ENCODE measurements at regions not wholly inside any gene's neighbourhood (a gene's known extent, or its start where the extent isn't known, plus 50 kb on each side); places are given as distances from the start of the nearest gene placed in this dataset.

DNA sequence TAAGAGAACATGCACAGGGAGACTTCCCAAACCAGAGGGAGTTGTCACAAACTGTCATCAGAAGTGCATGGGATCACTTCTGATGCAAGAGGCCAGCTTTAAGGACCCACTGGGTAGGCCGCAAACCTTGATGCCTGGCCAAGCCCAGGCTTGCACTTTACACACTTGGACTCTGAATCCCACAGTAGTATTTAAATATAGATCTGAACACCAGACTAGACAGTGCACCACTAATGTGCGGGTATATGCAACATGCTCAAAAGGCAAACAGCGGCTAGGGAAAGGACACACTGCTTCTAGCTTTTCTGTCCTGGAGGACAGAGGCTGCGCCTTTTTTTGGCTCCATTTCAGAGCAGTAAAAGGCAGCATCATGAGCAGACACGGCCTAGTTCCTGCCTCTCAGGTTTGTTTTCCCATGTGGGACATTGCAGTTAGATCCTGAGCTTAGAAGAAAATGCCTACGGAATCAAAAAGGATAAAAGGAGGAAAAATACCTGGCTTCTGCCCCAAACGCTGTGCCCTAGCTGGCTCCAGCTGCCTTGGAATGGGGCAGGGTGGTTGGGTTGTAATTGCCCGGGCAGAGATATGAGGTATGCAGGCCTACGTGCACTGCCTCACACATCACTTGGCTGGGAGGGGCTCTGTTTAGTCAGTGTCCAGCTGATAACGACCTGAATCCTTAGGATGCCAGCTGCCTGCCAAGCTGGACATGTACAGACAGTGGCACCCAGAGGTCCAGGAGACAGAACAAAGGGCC, 84.5 kb upstream of the EGLN3 start:
- Histone ChIP-seq H3K27ac (ENCODE audit: extremely low read depth, low read depth, low read length) (no peak overlapping the region), H3K9me1 (ENCODE audit: control insufficient read depth, insufficient read depth, low read length) (no peaks in the 10 kb centered on the region), H3K27me3 (ENCODE audit: control insufficient read depth in 2 of 2, insufficient read depth in 2 of 2, low read length in 2 of 2) (no peaks in the 10 kb centered on the region; a peak in 1 of 5 replicates), H3K79me2 (ENCODE audit: control insufficient read depth, insufficient read depth, low read length) (no peaks in the 10 kb centered on the region), H2AFZ (ENCODE audit: low read depth, low read length) (peak overlapping the region; percentile 29; the same call in 1 of the 2 replicates), H3K4me1 (replicated peaks in 1 of 2; ENCODE audit: control insufficient read depth in 2 of 2, insufficient read depth in 2 of 2, low read length in 2 of 2) (peaks cover 0 to 14% of the 10 kb centered on the region in 2 experiments; a peak in 2 of 5 replicates), H3K4me2 (ENCODE audit: insufficient read depth, low read length) (no peak overlapping the region), H3K9me3 (replicated peaks; ENCODE audit: control insufficient read depth, insufficient read depth, low read depth, low read length) (no peaks in the 10 kb centered on the region), H3K36me3 (ENCODE audit: control insufficient read depth, insufficient read depth, low read length) (no peaks in the 10 kb centered on the region), H3K4me3 (no peak overlapping the region), H3K9ac (ENCODE audit: insufficient read depth in 1 of 2, low read depth in 2 of 2, low read length in 2 of 2) (0 out of 4 replicates have a peak overlapping the region, but pooled peaks of 1 of the 2 experiments have one; percentile 49), H4K20me1 (replicated peaks; ENCODE audit: control insufficient read depth, insufficient read depth, low read length) (no peaks in the 10 kb centered on the region)
- ATAC-seq (peak; percentile 32; the same call in 2 of the 3 replicates), DNase-seq (ENCODE audit: extremely low read depth in 1 of 4, low spot score in 3 of 4) (no peak), FAIRE-seq (no peak)
- CTCF ChIA-PET (ENCODE audit: low intra/inter-chr PET ratio) = no interaction called here
- BruUV-seq (replicated peaks) = no TSS peak
- intact Hi-C loops (cut with micrococcal nuclease) (no loop called here), in situ Hi-C loops (cut with MboI) (no loop called here)
- POLR2A ChIA-PET = interaction anchor here (0.6 to 1.3 kb wide), 3 partner anchors 9 to 28 kb away, joined by 3 to 4 read pairs (median 3); no protein-coding TSS in a partner anchor
- WGBS (ENCODE audit: insufficient coverage, low coverage, missing lambda C conversion rate) = 72% methylated on average over 9 of the region's 10 CpGs
- TF ChIP-seq EZH2 (IDR thresholded peaks at IDR 0.05; ENCODE audit: borderline replicate concordance, low read depth, low read length) = no peak
- TF ChIP-seq ZNF134 (CRISPR knock-in tag; conservative IDR thresholded peaks at IDR 0.05) = no peak
- TF ChIP-seq NBN (IDR thresholded peaks at IDR 0.05; ENCODE audit: low read depth) = no peak
- TF ChIP-seq POLR2A (conservative IDR thresholded peaks at IDR 0.05) = no peak
- TF ChIP-seq ZNF589 (CRISPR knock-in tag; IDR thresholded peaks at IDR 0.05; ENCODE audit: low read depth) = peak; percentile 51; the same call in 1 of the 2 replicates
- TF ChIP-seq, protein P1, sequence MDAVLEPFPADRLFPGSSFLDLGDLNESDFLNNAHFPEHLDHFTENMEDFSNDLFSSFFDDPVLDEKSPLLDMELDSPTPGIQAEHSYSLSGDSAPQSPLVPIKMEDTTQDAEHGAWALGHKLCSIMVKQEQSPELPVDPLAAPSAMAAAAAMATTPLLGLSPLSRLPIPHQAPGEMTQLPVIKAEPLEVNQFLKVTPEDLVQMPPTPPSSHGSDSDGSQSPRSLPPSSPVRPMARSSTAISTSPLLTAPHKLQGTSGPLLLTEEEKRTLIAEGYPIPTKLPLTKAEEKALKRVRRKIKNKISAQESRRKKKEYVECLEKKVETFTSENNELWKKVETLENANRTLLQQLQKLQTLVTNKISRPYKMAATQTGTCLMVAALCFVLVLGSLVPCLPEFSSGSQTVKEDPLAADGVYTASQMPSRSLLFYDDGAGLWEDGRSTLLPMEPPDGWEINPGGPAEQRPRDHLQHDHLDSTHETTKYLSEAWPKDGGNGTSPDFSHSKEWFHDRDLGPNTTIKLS (IDR thresholded peaks at IDR 0.05; ENCODE audit: borderline replicate concordance, low read depth) = no peak
- 0 out of 2 replicates have a peak, but pooled peaks have one; percentile 15 for TF ChIP-seq ZFX (CRISPR knock-in tag; IDR thresholded peaks at IDR 0.05)
- no peak for TF ChIP-seq MYNN (IDR thresholded peaks at IDR 0.05)
- no peak for TF ChIP-seq MYNN (CRISPR knock-in tag; IDR thresholded peaks at IDR 0.05)
- no peak for TF ChIP-seq NFRKB (IDR thresholded peaks at IDR 0.05; ENCODE audit: low read depth)
- no peak for TF ChIP-seq ZNF398 (CRISPR knock-in tag; IDR thresholded peaks at IDR 0.05)
- TF ChIP-seq NR2C1 (IDR thresholded peaks at IDR 0.05) = no peak
- no peak; the same call in 1 of the 2 replicates for TF ChIP-seq NR2C1 (tag; IDR thresholded peaks at IDR 0.05)
- TF ChIP-seq FOXK2 (conservative IDR thresholded peaks at IDR 0.05 in 1 of 2, IDR thresholded peaks at IDR 0.05 in 1 of 2; ENCODE audit: low read depth in 2 of 2) = no peak
- no peak for TF ChIP-seq EP400 (IDR thresholded peaks at IDR 0.05)
- TF ChIP-seq XRCC3 (IDR thresholded peaks at IDR 0.05) = no peak
- no peak for TF ChIP-seq SREBF2 (CRISPR knock-in tag; IDR thresholded peaks at IDR 0.05)
- no peak for TF ChIP-seq ZKSCAN1 (IDR thresholded peaks at IDR 0.05; ENCODE audit: low read depth, low read length)
- TF ChIP-seq SRF (CRISPR knock-in tag; IDR thresholded peaks at IDR 0.05) = no peak
- no peak for TF ChIP-seq MITF (IDR thresholded peaks at IDR 0.05)
- TF ChIP-seq SPI1 (IDR thresholded peaks at IDR 0.05; ENCODE audit: borderline replicate concordance, low read depth, low read length) = no peak

Measured in K562 (cell line).